ENCODE measurements at regions not wholly inside any gene's neighbourhood (a gene's known extent, or its start where the extent isn't known, plus 50 kb on each side); places are given as distances from the start of the nearest gene placed in this dataset.

- TF ChIP-seq GATA2 (IDR thresholded peaks at IDR 0.05; ENCODE audit: low read depth, low read length) (peak; percentile 42; the same call in 1 of the 2 replicates), GATA3 (IDR thresholded peaks at IDR 0.05; ENCODE audit: low read depth, low read length) (no peak; the same call in 1 of the 2 replicates)
Observed at GRCh38 chr6:81148751-81149150, 603.7 kb downstream of the TENT5A start.
